Naive thymus-derived CD4-positive, alpha-beta T cell (primary cell): ENCODE measurements at regions not wholly inside any gene's neighbourhood (a gene's known extent, or its start where the extent isn't known, plus 50 kb on each side); places are given as distances from the start of the nearest gene placed in this dataset.

ENCODE experiments used
- ATAC-seq: fragments of 150-1000 bp; cut with Tn5 transposase; 2 replicates; pipeline ENCODE4 v1.10.0; 2021; ENCODE audit warnings: mild to moderate bottlenecking, moderate library complexity
- CTCF ChIA-PET: fragments of 350-600 bp; sonication (Branson Sonifier 250); formaldehyde crosslinking; loops from one replicate; lab custom pipeline; 2021; ENCODE audit warnings: antibody characterized with exemption; lab: Charles Lee
- POLR2A ChIA-PET: fragments of 350-600 bp; sonication (Branson Sonifier 250); formaldehyde crosslinking; loops from one replicate; lab custom pipeline; 2021; ENCODE audit warnings: antibody characterized with exemption, inconsistent platforms; lab: Charles Lee
- DNase-seq, 9 donors: peaks; one replicate each; pipeline versions ENCODE4 v3.0.0 to v3.0.0-alpha.2; 2020 to 2022; ENCODE audit warnings: mixed read lengths in 1 of 9
- H3K27ac ChIP-seq: one replicate; pipeline ENCODE4 v1.7.0; 2013; ENCODE audit warnings: mild to moderate bottlenecking, low read depth, low read length, moderate library complexity
- H3K27me3 ChIP-seq, 2 donors: one replicate each; pipeline ENCODE4 v1.7.0; 2013; ENCODE audit warnings: low read length in 2 of 2, mild to moderate bottlenecking in 2 of 2, moderate library complexity in 2 of 2; ENCODE audit not compliant: control insufficient read depth in 2 of 2, insufficient read depth in 2 of 2
- H3K36me3 ChIP-seq, 3 experiments: 1 replicate in 2 of 3; 2 replicates in 1 of 3; pipeline ENCODE4 v1.7.0; 2013; ENCODE audit warnings: low read length in 3 of 3, mild to moderate bottlenecking in 3 of 3, moderate library complexity in 1 of 3; ENCODE audit not compliant: insufficient read depth in 3 of 3, control insufficient read depth in 2 of 3
- H3K4me1 ChIP-seq, 2 donors: one replicate each; pipeline ENCODE4 v1.7.0; 2013; ENCODE audit warnings: low read length in 2 of 2, mild to moderate bottlenecking in 2 of 2, moderate library complexity in 1 of 2; ENCODE audit not compliant: control insufficient read depth in 2 of 2, insufficient read depth in 2 of 2
- H3K4me3 ChIP-seq: 2 replicates; pipeline ENCODE4 v1.7.0; 2013; ENCODE audit warnings: mild to moderate bottlenecking, low read length
- H3K9me3 ChIP-seq, 3 experiments: 1 replicate in 2 of 3; 2 replicates in 1 of 3; pipeline ENCODE4 v1.7.0; 2013; ENCODE audit warnings: low read length in 3 of 3; ENCODE audit not compliant: control insufficient read depth in 2 of 3
- H3K27ac Mint-ChIP-seq, 9 donors: one replicate each; pipeline ENCODE4 v1.8.0; 2020 to 2022; ENCODE audit warnings: mixed read lengths in 9 of 9, mild to moderate bottlenecking in 8 of 9, moderate library complexity in 5 of 9, inconsistent platforms in 2 of 9
- H3K27me3 Mint-ChIP-seq, 5 donors: one replicate each; pipeline ENCODE4 v1.8.0; 2021 to 2022; ENCODE audit warnings: mixed read lengths in 5 of 5, mild to moderate bottlenecking in 1 of 5
- H3K36me3 Mint-ChIP-seq, 5 donors: one replicate each; pipeline ENCODE4 v1.8.0; 2020 to 2022; ENCODE audit warnings: mixed read lengths in 5 of 5, mild to moderate bottlenecking in 3 of 5, inconsistent platforms in 1 of 5
- H3K4me1 Mint-ChIP-seq, 7 donors: one replicate each; pipeline ENCODE4 v1.8.0; 2020 to 2022; ENCODE audit warnings: mixed read lengths in 7 of 7, mild to moderate bottlenecking in 3 of 7, inconsistent platforms in 1 of 7
- H3K4me3 Mint-ChIP-seq, 10 donors: one replicate each; pipeline ENCODE4 v1.8.0; 2020 to 2022; ENCODE audit warnings: mild to moderate bottlenecking in 10 of 10, mixed read lengths in 10 of 10, moderate library complexity in 6 of 10, inconsistent platforms in 2 of 10
- H3K9me3 Mint-ChIP-seq, 11 donors: one replicate each; pipeline ENCODE4 v1.8.0; 2020 to 2022; ENCODE audit warnings: mixed read lengths in 11 of 11, mild to moderate bottlenecking in 4 of 11, inconsistent platforms in 1 of 11, moderate library complexity in 1 of 11
- intact Hi-C, 2 donors: fragments of 100-400 bp; cut with micrococcal nuclease; formaldehyde crosslinking; loops; one replicate each; pipeline ENCODE4 v1.15.1; 2023

DNA sequence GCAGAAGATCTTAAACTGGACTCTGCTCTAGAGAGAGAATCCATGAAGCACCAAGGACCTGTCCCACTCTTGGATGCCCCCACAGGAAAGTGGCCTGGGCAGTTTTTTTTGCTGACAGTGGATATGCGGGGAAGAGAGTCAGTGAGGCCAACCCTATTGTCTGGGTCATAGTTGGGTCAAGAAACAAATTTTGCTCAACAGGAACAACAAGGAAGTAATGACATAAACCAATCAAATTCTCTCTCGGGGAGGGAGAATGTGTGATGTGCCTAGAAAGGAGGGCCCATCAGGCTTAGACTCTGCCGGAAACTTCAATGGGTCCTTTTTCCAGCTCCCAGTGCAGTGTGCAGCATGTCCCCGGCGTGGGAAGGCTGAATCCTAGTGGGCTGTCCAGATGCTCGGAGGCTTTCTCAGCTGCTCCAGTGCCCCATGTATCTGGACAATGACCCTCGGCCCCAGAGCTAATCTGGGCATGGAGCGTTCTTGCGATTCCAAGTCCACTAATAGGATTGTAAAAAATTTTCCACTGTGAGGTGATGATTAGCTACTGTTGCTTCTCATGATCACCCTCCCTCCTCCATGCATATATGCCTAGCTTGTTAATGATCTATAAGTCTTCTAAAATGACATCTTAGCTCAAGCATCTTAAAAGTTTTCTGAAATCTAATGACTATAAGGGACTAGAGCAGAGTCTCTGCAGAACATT, 101.0 kb downstream of the SNX19 start:
- H3K4me3 ChIP-seq, result no peak overlapping the region
- Mint-ChIP-seq H3K4me3 (no peak overlapping the region), H3K27ac (no peak overlapping the region), H3K4me1 (no peaks in the 10 kb centered on the region), H3K27me3 (peaks cover 6 to 52% (median 37%) of the 10 kb centered on the region in 5 donors), H3K36me3 (no peaks in the 10 kb centered on the region), H3K9me3 (peaks cover 0 to under 1% (median 0%) of the 10 kb centered on the region in 11 donors)
- H3K9me3 ChIP-seq, result no peaks in the 10 kb centered on the region
- intact Hi-C loops, result no loop called here
- H3K36me3 ChIP-seq, result no peaks in the 10 kb centered on the region
- ChIA-PET CTCF (no interaction called here), POLR2A (interaction anchor here (0.5 kb wide), 1 partner anchor 1757 kb away, joined by 3 read pairs; no protein-coding TSS in a partner anchor)
- DNase-seq, result no peak
- no peaks in the 10 kb centered on the region for H3K27me3 ChIP-seq
- H3K4me1 ChIP-seq, result no peaks in the 10 kb centered on the region
- ATAC-seq, result no peak
- H3K27ac ChIP-seq, result no peak overlapping the region

DNA sequence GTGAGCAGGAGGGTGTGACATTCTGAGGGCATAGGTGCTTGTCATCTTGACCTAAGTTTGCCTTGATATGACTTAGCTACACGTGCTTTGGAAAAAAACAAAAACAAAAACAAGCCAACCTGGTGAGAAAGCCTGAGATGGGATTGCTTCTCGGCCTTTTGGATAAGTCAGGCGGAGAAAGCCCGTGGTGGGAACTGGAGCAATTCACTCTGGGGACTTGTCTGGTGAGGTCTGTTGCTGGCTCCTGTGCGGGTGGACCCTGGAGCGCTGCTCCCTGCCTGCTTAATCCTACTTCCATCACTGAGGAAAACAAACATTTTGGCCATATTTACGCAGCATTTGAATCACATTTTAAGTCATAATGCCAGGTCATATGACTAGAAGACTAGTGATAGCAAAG, 100.3 kb downstream of the SNX19 start:
- ChIA-PET CTCF (interaction anchor here (0.5 kb wide), 1 partner anchor 9 kb away, joined by 3 read pairs; no protein-coding TSS in a partner anchor), POLR2A (no interaction called here)
- Histone ChIP-seq H3K9me3 (no peaks in the 10 kb centered on the region), H3K36me3 (no peaks in the 10 kb centered on the region), H3K27me3 (no peaks in the 10 kb centered on the region), H3K4me1 (no peaks in the 10 kb centered on the region), H3K27ac (no peak overlapping the region), H3K4me3 (no peak overlapping the region)
- no peaks in the 10 kb centered on the region for H3K9me3 Mint-ChIP-seq
- H3K4me1 Mint-ChIP-seq, result peaks cover 0 to 2% (median 0%) of the 10 kb centered on the region in 7 donors
- no peak for ATAC-seq
- peaks cover 6 to 53% (median 34%) of the 10 kb centered on the region in 5 donors for H3K27me3 Mint-ChIP-seq
- intact Hi-C loops, result no loop called here
- H3K36me3 Mint-ChIP-seq, result no peaks in the 10 kb centered on the region
- no peak overlapping the region for H3K4me3 Mint-ChIP-seq
- DNase-seq, result no peak
- no peak overlapping the region for H3K27ac Mint-ChIP-seq

DNA sequence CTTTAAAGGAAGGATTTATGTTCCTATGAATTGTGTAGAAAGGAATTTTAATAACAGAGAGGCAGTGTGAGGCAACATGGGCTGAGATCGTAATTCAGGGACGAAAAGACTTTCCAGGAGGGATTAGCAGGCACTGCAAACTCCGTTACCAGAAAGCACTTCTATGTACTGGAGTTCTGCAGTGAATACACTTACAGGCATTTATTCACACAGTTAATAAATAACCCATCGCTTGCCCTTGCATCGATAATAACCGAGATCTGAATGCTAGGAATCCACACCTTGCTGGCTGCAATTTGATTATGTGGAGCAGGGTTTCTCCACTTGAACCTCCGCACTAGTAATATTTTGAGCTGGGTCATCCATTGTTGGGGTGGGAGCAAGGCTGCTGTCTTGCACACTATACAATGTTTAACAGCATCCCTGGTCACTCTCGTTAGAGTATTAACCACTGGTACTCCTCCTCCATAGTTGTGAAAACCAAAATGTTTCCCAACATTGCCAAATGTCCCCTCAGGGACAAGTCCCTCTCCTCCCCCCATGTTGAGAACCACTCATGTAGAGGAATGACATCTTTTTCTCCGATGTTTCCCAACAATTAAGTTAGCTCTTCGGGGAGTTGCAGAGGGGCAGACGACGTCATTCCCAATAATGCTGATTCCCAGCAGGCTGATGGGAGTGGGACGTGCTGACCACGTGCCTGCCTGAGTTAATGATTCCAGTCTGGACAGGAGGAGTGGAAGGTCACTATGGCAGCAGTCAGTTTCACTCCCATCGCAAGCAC, 99.5 kb downstream of the SNX19 start:
- Mint-ChIP-seq H3K4me3 (no peak overlapping the region), H3K4me1 (peaks cover 0 to 2% (median 0%) of the 10 kb centered on the region in 7 donors), H3K36me3 (no peaks in the 10 kb centered on the region), H3K27me3 (peaks cover 6 to 52% (median 31%) of the 10 kb centered on the region in 5 donors), H3K27ac (no peak overlapping the region), H3K9me3 (no peaks in the 10 kb centered on the region)
- ChIA-PET POLR2A (no interaction called here), CTCF (no interaction called here)
- no peaks in the 10 kb centered on the region for H3K9me3 ChIP-seq
- H3K27ac ChIP-seq, result no peak overlapping the region
- no peak for DNase-seq
- intact Hi-C loops, result no loop called here
- no peaks in the 10 kb centered on the region for H3K4me1 ChIP-seq
- no peaks in the 10 kb centered on the region for H3K36me3 ChIP-seq
- no peaks in the 10 kb centered on the region for H3K27me3 ChIP-seq
- H3K4me3 ChIP-seq, result no peak overlapping the region
- ATAC-seq, result no peak

DNA sequence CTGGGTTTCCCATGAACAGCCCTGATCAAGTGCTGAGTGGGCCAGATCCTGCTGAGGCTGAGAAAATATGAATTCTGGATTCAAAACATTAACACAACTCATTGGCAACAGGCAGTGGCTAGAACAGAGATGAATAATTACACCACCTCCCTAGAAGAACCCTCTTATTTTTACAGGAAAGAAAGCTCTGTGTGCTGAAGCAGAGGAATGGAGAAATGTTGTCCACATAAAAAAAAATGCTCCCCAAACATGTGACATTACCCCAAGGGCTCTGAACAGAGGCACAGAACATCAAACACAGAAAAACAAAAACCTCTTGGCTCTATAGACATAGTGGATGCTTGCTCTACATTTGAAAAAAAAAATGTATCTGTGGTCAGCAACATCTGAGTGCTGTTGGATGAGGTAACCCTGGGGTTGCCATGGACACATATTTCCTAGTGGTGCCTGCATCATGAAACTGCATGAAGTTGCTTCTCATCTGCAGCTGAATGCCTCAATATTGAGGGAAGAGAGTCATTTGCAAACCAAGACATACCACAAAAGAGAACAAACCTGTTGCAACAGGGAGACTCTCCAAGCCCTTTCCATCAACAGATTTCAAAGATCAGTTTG, 98.8 kb downstream of the SNX19 start:
- no peaks in the 10 kb centered on the region for H3K36me3 Mint-ChIP-seq
- ATAC-seq (no peak), DNase-seq (no peak)
- H3K27ac ChIP-seq, result no peak overlapping the region
- no peaks in the 10 kb centered on the region for H3K9me3 Mint-ChIP-seq
- H3K4me3 Mint-ChIP-seq, result no peak overlapping the region
- no peaks in the 10 kb centered on the region for H3K4me1 ChIP-seq
- H3K4me3 ChIP-seq, result no peak overlapping the region
- H3K27ac Mint-ChIP-seq, result no peak overlapping the region
- intact Hi-C loops, result no loop called here
- H3K4me1 Mint-ChIP-seq, result peaks cover 0 to 2% (median 0%) of the 10 kb centered on the region in 7 donors
- no peaks in the 10 kb centered on the region for H3K9me3 ChIP-seq
- CTCF ChIA-PET, result no interaction called here
- H3K36me3 ChIP-seq, result no peaks in the 10 kb centered on the region
- POLR2A ChIA-PET, result no interaction called here
- H3K27me3 Mint-ChIP-seq, result peaks cover 6 to 50% (median 24%) of the 10 kb centered on the region in 5 donors
- H3K27me3 ChIP-seq, result no peaks in the 10 kb centered on the region

DNA sequence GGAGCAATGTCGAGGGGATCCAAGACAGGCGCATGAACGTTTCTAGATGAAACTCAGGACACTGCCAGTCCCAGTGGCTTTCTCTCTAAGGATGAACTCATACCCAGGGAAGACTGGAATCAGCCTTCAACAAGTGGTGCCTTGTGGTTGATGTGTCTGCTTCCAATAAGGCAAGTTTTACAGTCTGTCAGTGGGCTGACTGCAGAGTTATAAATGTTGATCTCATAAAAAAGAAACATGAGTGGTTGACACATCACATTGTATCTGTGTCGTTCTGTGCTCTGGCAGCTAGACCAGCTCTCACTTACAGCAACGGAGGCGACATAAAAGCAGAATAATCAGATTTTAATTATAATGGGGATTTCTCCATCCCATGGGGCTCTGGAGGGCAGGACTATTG, 96.7 kb downstream of the SNX19 start:
- intact Hi-C loops, result no loop called here
- POLR2A ChIA-PET, result no interaction called here
- DNase-seq, result no peak
- Histone ChIP-seq H3K9me3 (no peaks in the 10 kb centered on the region), H3K27ac (no peak overlapping the region), H3K4me3 (no peak overlapping the region), H3K36me3 (no peaks in the 10 kb centered on the region), H3K27me3 (no peaks in the 10 kb centered on the region), H3K4me1 (no peaks in the 10 kb centered on the region)
- Mint-ChIP-seq H3K4me3 (no peak overlapping the region), H3K9me3 (no peaks in the 10 kb centered on the region), H3K27ac (no peak overlapping the region), H3K36me3 (no peaks in the 10 kb centered on the region), H3K4me1 (peaks cover 0 to 2% (median 0%) of the 10 kb centered on the region in 7 donors), H3K27me3 (peaks cover 6 to 36% (median 14%) of the 10 kb centered on the region in 5 donors)
- CTCF ChIA-PET, result no interaction called here
- ATAC-seq, result no peak
